ENCODE measurements at regions not wholly inside any gene's neighbourhood (a gene's known extent, or its start where the extent isn't known, plus 50 kb on each side); places are given as distances from the start of the nearest gene placed in this dataset.

GRCh38 chr3:159852821-159853505 lies 135.7 kb upstream of the IL12A start (continued):
- TF ChIP-seq ZFP37 (tag by site-specific recombination; IDR thresholded peaks at IDR 0.05) (peak; percentile 52; the same call in 1 of the 2 replicates), ZBTB20 (tag by site-specific recombination; IDR thresholded peaks at IDR 0.05) (0 out of 2 replicates have a peak, but pooled peaks have one; percentile 38), SP2 (tag by site-specific recombination; IDR thresholded peaks at IDR 0.05) (peak; percentile 38; the same call in 1 of the 2 replicates), ZNF398 (tag by site-specific recombination; IDR thresholded peaks at IDR 0.05) (peak; percentile 49), HIC1 (tag by site-specific recombination; IDR thresholded peaks at IDR 0.05) (peak; percentile 74), ZNF560 (tag by site-specific recombination; IDR thresholded peaks at IDR 0.05; ENCODE audit: borderline replicate concordance) (no peak), ZNF600 (tag by site-specific recombination; IDR thresholded peaks at IDR 0.05) (peak; percentile 86), PRDM1 (tag by site-specific recombination; IDR thresholded peaks at IDR 0.05) (peak; percentile 62), KLF9 (tag by site-specific recombination; IDR thresholded peaks at IDR 0.05; ENCODE audit: low read depth) (0 out of 2 replicates have a peak, but pooled peaks have one; percentile 38), BCL11B (tag by site-specific recombination; IDR thresholded peaks at IDR 0.05; ENCODE audit: low read depth) (no peak)

GRCh38 chr3:159853506-159853864 lies 135.2 kb upstream of the IL12A start:
- POLR2A ChIA-PET: interaction anchor here (1.0 to 1.4 kb wide), 3 partner anchors 9 to 289 kb away, joined by 3 to 4 read pairs (median 3); no protein-coding TSS in a partner anchor
- H3K9me3 ChIP-seq (ENCODE audit: control insufficient read depth, insufficient read depth, low read depth, low read length): no peaks in the 10 kb centered on the region
- TF ChIP-seq BCL11B (tag by site-specific recombination; IDR thresholded peaks at IDR 0.05; ENCODE audit: low read depth) (no peak), ZFP37 (tag by site-specific recombination; IDR thresholded peaks at IDR 0.05) (0 out of 2 replicates have a peak, but pooled peaks have one; percentile 5), PRDM6 (tag by site-specific recombination; IDR thresholded peaks at IDR 0.05) (peak; percentile 54; the same call in 1 of the 2 replicates), ZSCAN4 (tag by site-specific recombination; IDR thresholded peaks at IDR 0.05) (no peak), ZNF366 (tag by site-specific recombination; conservative IDR thresholded peaks at IDR 0.05) (no peak)
- no peaks in the 10 kb centered on the region for H3K36me3 ChIP-seq (ENCODE audit: control insufficient read depth in 2 of 2, insufficient read depth in 1 of 2, low read length in 2 of 2)
- H3K4me3 ChIP-seq (ENCODE audit: low read depth, low read length): no peak overlapping the region; the same call in 1 of the 2 replicates
- no peak overlapping the region; the same call in 1 of the 2 replicates for H3K27ac ChIP-seq (ENCODE audit: extremely low read depth, low read depth, low read length)
- CTCF ChIA-PET: interaction anchor here (0.6 to 1.9 kb wide), 8 partner anchors 11 to 152 kb away, joined by 3 to 9 read pairs (median 4); no protein-coding TSS in a partner anchor
- H3K4me1 ChIP-seq (ENCODE audit: control insufficient read depth, insufficient read depth, low read length): peaks cover 30% of the 10 kb centered on the region

GRCh38 chr3:159854500-159855124 lies 134.0 kb upstream of the IL12A start:
- Histone ChIP-seq H3K9me3 (ENCODE audit: control insufficient read depth, insufficient read depth, low read depth, low read length) (no peaks in the 10 kb centered on the region), H3K4me3 (ENCODE audit: low read depth, low read length) (no peak overlapping the region), H3K27ac (ENCODE audit: extremely low read depth, low read depth, low read length) (no peak overlapping the region), H3K4me1 (ENCODE audit: control insufficient read depth, insufficient read depth, low read length) (peaks cover 30% of the 10 kb centered on the region), H3K36me3 (ENCODE audit: control insufficient read depth in 2 of 2, insufficient read depth in 1 of 2, low read length in 2 of 2) (no peaks in the 10 kb centered on the region)
- POLR2A ChIA-PET: interaction anchor here (0.9 kb wide), 1 partner anchor 91 kb away, joined by 4 read pairs; no protein-coding TSS in a partner anchor
- CTCF ChIA-PET: interaction anchor here (0.9 to 1.9 kb wide), 3 partner anchors 26 to 151 kb away, joined by 3 to 6 read pairs (median 3); no protein-coding TSS in a partner anchor
- TF ChIP-seq ZNF629 (tag by site-specific recombination; IDR thresholded peaks at IDR 0.05) (peak; percentile 69), ZEB2 (tag by site-specific recombination; IDR thresholded peaks at IDR 0.05) (0 out of 2 replicates have a peak, but pooled peaks have one; percentile 36), ZFP37 (tag by site-specific recombination; IDR thresholded peaks at IDR 0.05) (peak; percentile 81), ZNF600 (tag by site-specific recombination; IDR thresholded peaks at IDR 0.05) (0 out of 2 replicates have a peak, but pooled peaks have one; percentile 54), ZNF184 (tag by site-specific recombination; IDR thresholded peaks at IDR 0.05) (no peak), ZNF362 (tag by site-specific recombination; IDR thresholded peaks at IDR 0.05) (peak; percentile 29; the same call in 1 of the 2 replicates), ZBTB6 (tag by site-specific recombination; IDR thresholded peaks at IDR 0.05) (peak; percentile 44; the same call in 1 of the 2 replicates), IKZF3 (tag by site-specific recombination; IDR thresholded peaks at IDR 0.05) (no peak), ZNF366 (tag by site-specific recombination; conservative IDR thresholded peaks at IDR 0.05) (peak; percentile 78; the same call in 1 of the 2 replicates)

All from HEK293 (cell line).